HG03159 (cell line): ENCODE measurements at regions not wholly inside any gene's neighbourhood (a gene's known extent, or its start where the extent isn't known, plus 50 kb on each side); places are given as distances from the start of the nearest gene placed in this dataset.

Source experiments
- ATAC-seq: cut with Tn5 transposase; IDR thresholded peaks from one replicate; pipeline ENCODE4 v1.9.1; 2021; ENCODE audit warnings: mild to moderate bottlenecking, moderate library complexity; ENCODE audit not compliant: unreplicated experiment

DNA sequence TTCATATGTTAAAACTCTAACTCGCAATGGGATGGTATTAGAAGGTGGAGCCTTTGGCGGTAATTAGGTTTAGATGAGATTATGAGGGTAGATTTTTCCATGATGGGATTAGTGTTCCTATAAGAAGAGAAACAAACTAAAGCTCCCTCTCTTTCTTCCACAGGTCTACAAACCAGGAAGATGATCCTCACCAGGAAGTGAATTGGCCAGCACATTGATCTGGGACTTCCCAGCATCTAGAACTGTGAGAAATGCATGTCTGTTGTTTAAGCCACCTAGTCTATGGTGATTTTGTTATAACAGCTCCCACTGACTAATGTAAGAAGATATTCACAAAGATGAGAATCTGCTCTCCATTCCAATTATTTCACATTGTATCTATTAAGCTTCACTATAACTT is 2266.9 kb downstream of the PCDH7 start:
- no peak for ATAC-seq

DNA sequence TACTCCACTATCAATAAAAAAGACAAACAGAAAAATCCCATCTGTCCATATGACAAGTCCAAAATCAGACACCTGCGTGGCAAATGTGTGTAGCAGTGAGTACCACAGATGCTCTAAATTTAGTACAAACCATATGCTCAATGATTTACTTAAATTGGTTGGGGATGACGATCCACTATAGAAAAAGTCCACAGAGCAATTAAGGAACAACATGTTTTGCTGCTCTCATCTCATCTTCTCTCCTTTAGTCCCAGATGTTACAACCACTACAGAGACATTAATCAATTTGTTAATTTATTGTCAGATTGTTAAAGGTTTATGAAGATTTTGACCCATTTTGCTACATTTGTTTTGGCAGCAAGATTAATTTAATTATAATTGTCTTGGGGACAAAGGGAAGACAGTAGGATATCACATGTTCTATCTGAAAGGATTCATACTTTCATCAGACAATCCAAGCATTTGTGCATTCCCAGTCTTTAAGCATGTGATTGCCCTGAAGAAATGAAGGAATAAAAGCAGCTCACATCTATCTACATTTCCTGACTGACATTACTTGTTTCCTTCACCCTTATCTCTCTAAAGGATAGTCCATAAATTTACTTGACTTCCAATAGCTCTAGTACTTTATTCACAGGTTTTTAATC is 2268.1 kb downstream of the PCDH7 start:
- ATAC-seq: no peak

DNA sequence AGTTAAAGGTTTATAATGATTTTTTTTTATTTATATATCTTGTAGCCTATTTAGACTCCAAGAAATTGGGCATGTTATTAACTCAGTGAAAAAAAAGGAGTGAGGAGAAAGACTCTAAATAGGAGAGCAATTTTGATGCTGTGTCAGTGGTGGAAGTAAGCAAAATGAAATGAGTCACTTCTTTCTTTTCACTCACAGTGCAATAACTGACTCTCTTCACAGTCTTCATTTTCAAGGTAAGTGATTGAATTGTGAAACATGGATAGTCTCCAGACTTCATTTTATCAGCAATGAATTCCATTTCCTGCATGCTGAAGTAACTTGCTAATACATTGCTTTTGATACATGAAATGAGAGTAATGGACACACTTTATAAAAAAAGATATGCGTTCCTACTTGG is 2271.5 kb downstream of the PCDH7 start:
- ATAC-seq: no peak

DNA sequence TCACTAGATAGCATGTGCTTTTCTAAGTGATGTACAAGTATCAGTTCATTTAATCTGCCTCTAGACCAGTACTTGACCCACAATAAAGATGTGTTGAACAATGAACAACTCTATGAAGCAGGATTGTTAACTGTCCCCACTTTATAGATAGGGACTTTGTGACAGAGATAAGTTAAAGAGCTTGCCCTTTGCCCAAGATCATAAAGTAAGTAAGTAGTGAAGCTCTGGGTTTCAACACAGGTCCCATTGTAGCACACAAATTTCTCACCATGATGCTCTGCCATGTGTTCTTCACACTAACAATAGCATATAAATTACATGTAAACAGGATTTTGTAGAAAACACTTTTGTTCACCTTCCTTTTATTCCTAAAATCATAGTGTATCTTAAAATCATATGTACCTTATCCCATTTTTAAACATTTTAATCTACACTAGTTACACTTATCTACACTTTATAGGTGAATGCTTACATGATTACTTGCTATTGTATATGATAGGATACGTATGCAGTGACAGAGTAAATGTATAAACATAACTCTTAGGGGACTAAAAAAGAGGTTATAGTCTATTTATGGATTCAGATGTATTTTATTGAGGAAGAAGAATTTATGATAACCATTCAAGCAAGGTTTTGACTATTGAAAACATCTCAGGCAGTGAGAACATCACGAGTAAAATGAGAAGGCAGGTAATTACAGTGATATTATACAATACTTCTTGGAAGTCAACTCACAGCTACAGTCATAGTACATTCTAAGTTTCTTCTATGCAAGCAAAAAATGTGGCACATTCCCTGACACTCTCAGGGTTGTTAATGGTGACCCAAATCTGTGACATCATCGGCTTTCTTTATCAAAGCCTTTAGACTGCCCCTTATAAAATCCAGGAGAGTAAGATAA is 2275.1 kb downstream of the PCDH7 start:
- no peak for ATAC-seq

DNA sequence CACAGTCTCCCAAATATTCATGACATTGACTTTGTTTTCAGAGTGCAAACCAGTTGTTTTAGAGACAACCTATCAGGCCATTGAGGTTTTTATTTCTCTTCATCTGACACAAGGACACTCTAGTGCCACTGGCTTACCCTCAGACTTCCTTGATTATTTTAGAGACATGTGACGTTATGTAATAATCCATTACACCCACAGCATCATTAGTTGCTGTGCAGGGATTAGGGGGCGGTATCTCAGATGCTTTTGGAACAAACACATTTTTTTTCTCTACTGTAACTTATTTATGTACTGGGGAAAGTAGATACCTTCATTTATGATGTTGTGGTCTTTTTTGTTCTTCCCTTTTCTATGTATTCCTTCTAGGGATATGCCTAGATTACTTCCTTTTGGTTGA is 2293.1 kb downstream of the PCDH7 start:
- ATAC-seq: no peak

DNA sequence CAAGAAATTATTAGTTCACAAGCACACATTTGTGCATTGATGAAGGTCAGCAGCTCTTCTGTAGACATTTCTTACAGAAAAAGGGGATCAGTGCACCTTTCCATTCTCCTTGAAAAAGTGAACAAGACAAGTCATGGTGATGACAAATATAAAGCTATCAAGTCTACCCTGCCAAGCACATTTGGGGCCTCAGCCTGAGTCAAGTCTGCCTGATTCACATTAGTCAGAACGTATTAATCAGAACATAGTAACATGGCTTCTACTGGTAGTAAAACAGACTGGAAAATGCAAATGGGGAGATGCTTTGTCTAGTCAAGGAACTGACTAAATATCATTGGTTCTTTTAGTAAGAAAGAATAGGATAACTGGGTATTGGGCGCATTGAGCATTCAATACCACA is 2305.1 kb downstream of the PCDH7 start:
- no peak for ATAC-seq

DNA sequence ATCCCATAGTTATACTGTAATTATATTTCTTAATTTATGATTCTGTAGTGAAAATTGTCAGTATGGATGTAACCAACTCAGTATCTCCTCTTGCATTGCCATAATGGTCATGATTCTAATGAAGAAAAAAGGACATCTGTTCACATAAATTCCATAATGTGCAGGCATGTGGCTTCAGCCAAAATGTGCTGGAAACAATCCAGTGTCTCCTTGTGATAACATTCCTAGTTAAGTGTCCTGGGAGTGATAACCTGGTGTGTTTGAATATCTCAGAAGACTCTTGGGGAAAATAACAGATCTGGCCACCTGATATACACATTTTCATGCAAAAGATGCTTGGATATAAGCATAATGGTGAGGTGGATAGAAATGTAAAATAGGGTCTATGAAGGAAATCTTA is 2309.8 kb downstream of the PCDH7 start:
- ATAC-seq: no peak

DNA sequence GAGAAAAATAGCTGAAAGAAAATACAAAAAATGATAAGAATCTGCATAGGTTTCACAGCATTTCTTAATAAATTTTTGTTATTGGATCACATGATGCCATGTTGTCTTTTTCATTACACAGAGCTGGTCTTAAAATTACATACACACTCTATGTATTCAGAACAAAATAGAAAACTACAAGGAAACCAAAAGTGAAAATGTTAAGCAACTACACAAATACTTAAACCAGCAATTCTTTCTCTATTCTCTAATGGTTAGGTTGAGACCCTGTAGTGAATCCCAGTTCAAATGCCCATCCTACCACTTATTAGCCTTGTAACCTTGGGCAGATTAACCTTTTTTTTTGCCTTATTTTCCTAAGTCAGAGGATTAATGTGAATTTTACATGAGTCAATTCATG is 2311.2 kb downstream of the PCDH7 start:
- ATAC-seq: no peak

DNA sequence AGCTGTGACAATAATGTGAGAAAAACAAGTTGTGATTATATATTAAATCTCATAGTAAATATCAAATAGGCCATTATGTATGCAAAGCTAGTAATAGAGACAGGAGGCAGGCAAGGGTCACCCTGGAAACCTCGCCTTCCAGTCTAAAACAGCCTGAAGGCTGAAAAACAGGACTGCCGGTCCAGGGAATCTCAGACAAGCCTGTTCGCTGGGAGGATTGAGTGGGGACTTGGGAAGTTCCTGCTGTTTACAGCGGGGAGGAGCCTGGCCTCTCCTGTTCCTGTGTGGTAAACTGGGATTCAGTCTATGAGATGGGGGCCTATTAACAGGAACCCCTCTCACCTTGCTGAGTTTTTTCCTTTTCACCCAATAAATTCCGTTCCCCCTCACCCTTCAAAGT is 2317.3 kb downstream of the PCDH7 start:
- ATAC-seq: no peak

DNA sequence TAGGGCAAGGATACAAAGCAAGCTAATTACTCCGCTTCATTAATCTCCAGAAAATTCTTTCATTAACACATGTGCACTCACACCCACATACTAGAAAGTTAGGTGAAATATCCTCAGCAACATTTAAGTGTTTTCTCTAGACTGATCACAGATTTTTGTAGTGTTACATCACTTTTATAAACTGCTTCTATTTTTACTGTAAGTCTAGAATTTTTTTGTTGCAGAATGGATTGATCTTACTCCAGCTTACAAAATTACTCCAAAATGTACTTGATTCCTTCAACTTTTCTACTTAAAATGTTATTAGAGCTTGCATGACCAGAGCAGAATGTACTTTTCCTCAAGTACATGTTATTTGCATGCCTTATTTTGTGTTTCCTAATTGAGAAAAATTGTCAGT is 2325.2 kb downstream of the PCDH7 start:
- no peak for ATAC-seq

DNA sequence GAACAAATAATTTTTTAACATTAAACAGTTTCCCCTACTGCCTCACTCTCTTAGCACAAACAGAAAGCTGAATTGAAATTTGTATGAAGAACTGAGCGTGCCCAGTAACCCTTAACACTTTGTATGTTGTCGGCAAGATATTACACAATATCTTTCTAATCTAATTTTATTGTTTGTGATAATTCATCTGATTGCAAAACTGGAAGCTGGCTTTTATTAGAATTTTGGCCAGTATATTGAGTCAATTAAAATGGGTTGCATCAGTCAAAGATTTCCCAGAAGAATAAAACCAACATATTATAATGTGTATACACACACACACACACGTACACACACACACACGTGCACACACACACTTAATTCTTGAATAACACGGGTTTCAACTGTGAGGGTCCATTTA is 2332.1 kb downstream of the PCDH7 start:
- ATAC-seq: no peak

DNA sequence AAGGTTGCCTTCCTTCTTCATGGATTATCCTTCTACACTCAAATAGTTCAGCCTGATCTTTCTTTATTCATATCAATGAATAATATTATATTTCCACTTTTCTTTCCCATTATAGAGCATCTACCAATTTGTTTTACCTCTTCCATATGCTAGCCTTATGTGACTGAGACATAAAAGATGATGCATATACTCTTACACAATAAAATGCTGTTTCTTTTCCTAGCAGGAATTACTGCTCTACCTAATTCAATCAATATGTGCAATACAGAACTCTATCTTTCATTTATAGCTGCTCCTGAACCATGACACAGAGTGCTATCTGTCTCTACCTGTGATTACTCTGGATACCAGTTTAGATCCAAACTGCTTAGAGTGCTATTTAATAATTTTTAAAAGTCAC is 2334.0 kb downstream of the PCDH7 start:
- no peak for ATAC-seq

DNA sequence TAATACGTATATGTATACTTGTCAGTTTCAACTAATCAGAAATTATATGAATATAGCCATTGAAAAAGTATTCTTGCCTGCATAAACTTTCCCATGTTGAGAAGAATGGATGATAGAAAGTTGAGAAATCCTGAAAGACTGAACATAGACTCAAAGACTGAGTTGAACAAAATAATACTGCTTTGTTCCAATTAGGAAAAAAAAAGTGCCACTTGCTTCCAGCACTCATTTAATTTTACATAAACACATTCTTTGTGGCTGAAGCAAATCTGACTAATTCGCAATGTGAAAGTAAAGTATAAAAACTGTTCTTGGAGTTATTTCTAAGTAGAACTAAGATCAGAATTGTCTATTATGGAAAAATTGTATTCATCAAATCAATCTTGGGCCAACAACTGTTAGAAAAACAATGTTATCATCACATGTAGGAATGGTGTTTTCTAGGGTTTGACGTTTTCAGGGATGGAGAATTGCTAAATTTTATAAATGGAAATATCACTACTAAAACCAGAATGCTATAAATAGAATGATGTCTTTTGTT is 2334.6 kb downstream of the PCDH7 start:
- ATAC-seq: no peak

DNA sequence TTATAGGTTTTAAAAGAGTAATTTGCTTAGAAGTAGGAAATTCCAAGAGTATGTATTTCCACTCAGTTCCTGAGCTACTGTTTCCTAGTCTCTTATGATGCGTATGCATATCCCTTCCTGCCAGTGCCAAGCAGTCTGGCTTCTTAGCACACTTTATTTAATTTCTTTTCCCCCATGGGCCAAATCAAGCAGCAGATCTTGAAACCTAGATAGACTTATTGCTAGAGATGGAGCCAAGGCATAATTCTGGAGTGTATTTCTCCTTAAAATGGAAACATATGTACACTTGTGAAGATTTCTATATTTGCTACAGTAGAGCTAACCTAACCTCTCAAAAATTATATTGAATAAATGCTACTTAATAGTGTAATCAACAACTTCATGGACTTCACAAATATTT is 2337.6 kb downstream of the PCDH7 start:
- no peak for ATAC-seq

DNA sequence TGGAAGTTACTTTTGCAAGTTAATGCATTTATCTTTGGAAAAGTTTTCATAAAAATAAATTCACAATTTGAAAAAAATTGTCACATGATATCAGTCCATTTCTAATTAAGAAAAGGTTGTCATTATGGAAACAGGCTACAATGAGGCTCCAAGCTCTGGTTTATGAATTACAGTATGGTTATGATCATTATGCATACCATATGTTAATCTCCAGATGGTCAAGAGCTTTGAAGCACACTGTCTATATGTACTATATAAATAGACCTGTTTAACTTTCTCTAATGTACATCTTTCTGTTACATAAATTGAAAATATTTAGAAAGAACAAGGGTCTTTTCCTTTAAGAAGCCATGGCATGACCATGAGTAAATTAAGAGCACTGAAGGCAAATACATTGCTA is 2338.8 kb downstream of the PCDH7 start:
- ATAC-seq: no peak

DNA sequence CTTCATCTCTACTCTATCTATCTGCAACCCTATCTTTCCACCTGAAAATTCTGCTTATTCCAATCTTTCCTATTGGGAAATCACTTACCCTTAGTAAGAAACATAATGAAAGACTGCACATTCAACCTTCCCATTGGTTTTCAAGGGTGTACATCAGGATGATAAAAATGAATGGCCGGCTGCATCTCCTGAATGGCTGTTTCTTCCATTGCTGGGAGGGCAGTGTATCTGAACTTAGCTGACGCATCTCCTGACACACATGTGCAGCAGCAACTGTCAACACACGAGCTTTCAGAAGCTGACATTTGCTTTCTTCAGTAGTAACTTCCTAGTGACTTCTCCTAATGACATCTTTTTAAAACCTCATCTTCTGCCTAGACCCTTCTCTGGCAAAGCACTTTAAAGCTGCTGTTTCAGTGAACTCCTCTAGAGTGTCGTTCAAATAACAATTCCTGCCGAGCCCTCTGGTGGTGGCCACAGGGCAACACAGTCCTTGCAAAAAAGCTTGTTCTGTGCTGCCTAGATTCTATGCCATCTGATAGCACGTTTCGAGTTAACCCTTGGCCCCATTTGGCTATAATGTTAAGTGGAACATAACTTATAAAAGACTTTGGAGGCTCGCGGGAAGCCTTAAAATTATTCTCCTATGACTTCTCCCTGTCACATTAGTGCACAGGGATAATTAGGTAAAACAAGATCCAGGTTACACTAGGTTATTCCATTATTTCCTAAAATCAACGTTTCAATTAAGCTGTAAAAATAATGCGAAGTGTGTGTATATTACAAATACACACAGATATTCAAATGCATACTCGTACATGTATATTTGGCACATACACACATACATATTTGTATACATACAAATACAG is 2340.7 kb downstream of the PCDH7 start:
- peak; percentile 94 for ATAC-seq

DNA sequence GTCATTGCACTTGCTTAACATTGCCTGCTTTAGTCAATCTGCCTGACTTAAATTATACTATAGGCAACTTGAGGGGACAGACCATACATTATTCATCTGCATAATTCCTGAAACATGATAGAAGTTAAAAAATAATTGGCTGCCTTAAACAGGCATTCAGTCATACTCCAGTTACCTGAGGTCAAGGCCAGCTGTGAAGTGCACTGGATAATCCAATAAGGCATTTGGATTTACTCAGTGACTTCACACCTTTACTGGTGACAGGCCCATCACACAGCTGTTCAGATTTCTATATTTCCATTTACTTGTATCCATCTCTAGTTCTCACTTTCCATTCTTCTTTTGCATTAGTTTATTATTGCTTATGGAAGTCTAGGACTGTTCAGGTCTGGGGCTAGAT is 2341.6 kb downstream of the PCDH7 start:
- ATAC-seq: no peak

DNA sequence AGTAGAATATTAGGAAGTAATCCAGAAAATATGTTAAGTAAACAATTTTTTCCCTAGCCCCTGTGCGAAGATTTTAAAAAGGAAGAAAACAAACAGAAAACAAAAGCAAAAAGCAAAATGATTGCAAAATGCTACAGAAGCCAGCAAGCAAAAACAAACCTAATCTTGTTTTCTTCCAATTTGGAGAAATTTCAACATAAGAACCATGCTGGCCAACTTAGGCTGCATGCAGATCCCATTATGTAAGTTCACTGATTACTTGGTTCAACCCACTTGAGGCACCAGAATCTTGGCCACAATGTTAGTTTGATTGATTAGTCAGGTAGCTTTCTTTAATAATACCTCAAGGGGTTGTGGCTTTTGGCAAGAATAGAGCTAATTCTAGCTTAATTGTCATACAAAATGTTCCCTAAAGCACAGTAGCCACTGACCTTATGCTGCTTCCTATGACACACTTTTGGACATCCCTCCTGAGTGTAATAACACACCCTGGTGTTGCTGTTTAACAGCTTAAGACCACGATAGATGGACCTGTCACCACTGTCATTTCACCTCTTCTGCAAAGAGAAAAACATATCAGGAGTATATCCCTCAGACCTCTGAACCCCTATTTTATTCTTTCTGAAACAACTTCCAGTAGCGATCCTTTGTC is 2342.1 kb downstream of the PCDH7 start:
- ATAC-seq: no peak

DNA sequence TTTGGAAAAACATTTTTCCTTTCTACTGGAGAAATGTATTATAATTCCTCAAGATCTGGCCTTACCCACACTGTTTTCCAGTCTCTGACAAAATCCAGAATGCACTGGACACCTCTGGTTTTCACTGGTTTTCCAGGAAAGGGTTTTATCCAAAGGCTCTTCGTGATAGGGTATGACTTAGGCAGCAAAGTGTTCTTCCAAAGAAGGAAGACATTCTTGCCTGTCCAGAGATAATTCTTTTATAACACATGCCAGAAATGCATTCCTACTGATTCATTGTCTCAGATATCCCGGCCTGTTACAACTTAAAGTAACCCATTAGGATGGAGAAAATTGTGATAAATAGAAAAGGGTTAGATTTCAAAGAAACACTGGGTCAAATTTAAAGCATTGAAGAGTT is 2343.1 kb downstream of the PCDH7 start:
- ATAC-seq: no peak

DNA sequence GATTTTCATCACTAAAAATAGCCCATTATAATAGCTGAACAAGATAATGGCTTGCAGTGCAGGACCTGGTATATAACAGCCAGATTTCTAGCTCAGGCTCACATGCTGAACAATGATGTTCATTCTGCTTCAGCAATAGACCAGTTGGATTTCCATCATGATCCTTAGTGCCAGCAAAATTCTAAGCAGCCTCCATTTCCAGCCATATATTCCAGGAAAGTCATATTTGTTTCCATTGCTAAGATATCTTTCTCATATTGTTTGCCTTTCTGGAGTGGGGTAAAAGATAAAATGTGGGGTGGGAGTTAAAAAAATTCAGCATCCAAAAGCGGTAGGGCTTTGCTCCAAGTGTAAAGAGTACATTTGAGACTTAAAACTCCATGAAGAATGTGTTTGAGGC is 2344.1 kb downstream of the PCDH7 start:
- no peak for ATAC-seq

DNA sequence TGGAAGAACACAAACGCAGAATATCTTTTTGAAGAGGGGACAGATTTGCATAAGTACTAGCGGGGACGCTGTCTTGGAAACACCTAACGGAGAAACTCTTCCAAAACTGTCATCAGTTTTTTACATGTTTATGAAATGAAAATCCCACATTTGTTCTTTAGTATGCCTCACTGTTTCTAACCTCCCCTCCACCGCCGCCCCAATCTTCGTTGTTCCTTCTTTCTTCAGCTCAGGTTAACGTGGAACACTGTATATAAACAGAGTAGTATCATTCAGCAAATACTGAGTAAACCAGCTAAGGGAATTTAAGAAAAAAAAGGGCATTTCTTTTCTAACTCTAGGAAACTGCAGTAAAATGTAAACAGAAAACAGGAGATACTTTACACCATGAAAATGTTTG is 2345.6 kb downstream of the PCDH7 start:
- no peak for ATAC-seq
